ENCODE measurements at regions not wholly inside any gene's neighbourhood (a gene's known extent, or its start where the extent isn't known, plus 50 kb on each side); places are given as distances from the start of the nearest gene placed in this dataset.

- no peak for TF ChIP-seq E2F8 (IDR thresholded peaks at IDR 0.05; ENCODE audit: low read depth, partially characterized antibody)
- TF ChIP-seq BRCA1 (IDR thresholded peaks at IDR 0.05; ENCODE audit: low read depth, low read length), result no peak
- TF ChIP-seq SMAD1 (IDR thresholded peaks at IDR 0.05; ENCODE audit: low read depth, partially characterized antibody), result no peak
- no peak for TF ChIP-seq JUND (IDR thresholded peaks at IDR 0.05; ENCODE audit: low read depth, low read length)
- no peak for TF ChIP-seq KAT2A (conservative IDR thresholded peaks at IDR 0.05; ENCODE audit: control insufficient read depth, low read depth, low read length)
Measured at GRCh38 chr1:212529211-212529741, 79.3 kb upstream of the ATF3 start (continued).

DNA sequence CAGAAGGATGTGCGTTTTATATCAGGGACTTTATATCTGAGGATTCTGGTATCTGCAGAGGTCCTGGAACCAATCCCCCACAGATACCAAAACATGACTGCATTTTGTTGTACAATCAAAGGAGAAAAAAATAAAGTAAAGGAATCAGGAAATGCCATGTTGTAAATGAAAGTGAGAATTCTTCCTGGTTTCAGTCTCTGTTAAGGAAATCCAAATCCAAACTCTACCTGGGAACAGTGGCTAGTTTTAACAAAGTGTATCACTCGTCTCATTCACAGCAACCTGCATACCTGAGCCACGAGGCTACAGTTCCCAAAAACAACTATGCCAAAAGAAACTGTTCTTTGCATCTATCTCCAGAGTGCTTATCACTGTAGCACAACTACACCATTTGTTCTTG lies 77.3 kb upstream of the ATF3 start:
- no peak for ATAC-seq
- Histone ChIP-seq H3K9me3 (replicated peaks; ENCODE audit: control insufficient read depth, insufficient read depth, low read length) (no peaks in the 10 kb centered on the region), H3K4me2 (ENCODE audit: control insufficient read depth, insufficient read depth) (no peak overlapping the region), H3K36me3 (ENCODE audit: control insufficient read depth in 2 of 2, insufficient read depth in 2 of 2, low read length in 1 of 2) (no peaks in the 10 kb centered on the region), H4K20me1 (ENCODE audit: control insufficient read depth, insufficient read depth) (no peaks in the 10 kb centered on the region), H3K4me1 (ENCODE audit: control insufficient read depth, insufficient read depth, low read length) (no peaks in the 10 kb centered on the region), H3K27ac (ENCODE audit: control insufficient read depth, insufficient read depth) (no peak overlapping the region), H3K9ac (ENCODE audit: control insufficient read depth, insufficient read depth, low read length) (no peak overlapping the region), H3K27me3 (replicated peaks in 1 of 2; ENCODE audit: control insufficient read depth in 2 of 2, insufficient read depth in 2 of 2, low read length in 1 of 2) (no peaks in the 10 kb centered on the region), H3K79me2 (ENCODE audit: control insufficient read depth, insufficient read depth, low read length) (no peaks in the 10 kb centered on the region), H2AFZ (ENCODE audit: control insufficient read depth, low read depth, low read length) (no peak overlapping the region), H3K4me3 (no peak overlapping the region)
- intact Hi-C loops (cut with micrococcal nuclease; ENCODE audit: unreplicated experiment), result no loop called here
- FAIRE-seq, result no peak
- TF ChIP-seq NR2F1 (conservative IDR thresholded peaks at IDR 0.05), result no peak
- 39% methylated on average over 3 of the region's 3 CpGs for WGBS (ENCODE audit: insufficient coverage, insufficient replicate concordance, low lambda C conversion rate, missing lambda C conversion rate)
- SMC1A ChIA-PET (ENCODE audit: uncharacterized antibody, unreplicated experiment), result no interaction called here
- CTCF ChIA-PET, result no interaction called here
- POLR2A ChIA-PET, result no interaction called here
- RAD21 ChIA-PET (ENCODE audit: unreplicated experiment), result no interaction called here
- in situ Hi-C loops (cut with MboI), result no loop called here
- DNase-seq (ENCODE audit: low read depth, low spot score), result no peak
- no TSS peak for BruUV-seq (replicated peaks)
